GM18519 (cell line): ENCODE measurements at regions not wholly inside any gene's neighbourhood (a gene's known extent, or its start where the extent isn't known, plus 50 kb on each side); places are given as distances from the start of the nearest gene placed in this dataset.

Source experiments
- ATAC-seq: cut with Tn5 transposase; IDR thresholded peaks from one replicate; pipeline ENCODE4 v1.9.1; 2021; ENCODE audit warnings: mild to moderate bottlenecking, moderate library complexity; ENCODE audit not compliant: unreplicated experiment, low FRiP score

DNA sequence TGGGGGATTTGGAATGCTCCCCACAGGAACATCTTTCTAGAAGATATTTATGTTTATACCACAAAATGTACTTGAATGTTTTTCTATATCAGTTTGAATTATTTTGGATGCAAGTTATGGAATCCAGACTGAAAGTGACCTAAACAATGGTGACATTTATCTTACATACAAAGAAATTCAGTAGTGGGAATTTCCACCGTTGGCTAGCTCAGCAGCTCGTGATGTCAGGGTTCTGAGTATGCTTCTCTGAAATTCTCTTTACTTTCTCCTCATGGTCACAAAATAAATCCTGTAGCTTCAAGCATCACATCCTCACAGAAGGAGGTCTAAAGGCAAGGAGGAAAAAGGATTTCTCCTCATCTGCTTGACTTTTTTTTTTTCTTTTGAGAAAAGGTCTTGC is 105.3 kb downstream of the AKAIN1 start:
- ATAC-seq: no peak

DNA sequence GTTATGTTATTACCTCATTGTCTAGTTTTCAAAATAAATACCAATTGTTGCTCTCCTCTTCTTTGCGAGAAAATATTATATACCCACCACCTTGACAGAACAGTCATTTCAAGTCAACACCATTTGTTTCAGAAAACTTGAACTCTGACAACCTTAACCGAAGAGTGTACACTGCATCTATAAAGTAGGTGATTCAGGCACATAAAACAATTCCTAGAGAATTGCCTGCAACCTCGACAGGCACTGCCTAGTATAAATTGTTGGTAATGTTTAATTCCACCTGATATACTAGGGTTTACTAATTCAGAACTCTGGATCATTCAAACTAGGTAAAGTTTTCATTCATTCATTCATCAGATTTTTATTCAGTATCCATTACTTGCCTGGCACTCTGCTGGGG is 121.8 kb downstream of the AKAIN1 start:
- no peak for ATAC-seq

DNA sequence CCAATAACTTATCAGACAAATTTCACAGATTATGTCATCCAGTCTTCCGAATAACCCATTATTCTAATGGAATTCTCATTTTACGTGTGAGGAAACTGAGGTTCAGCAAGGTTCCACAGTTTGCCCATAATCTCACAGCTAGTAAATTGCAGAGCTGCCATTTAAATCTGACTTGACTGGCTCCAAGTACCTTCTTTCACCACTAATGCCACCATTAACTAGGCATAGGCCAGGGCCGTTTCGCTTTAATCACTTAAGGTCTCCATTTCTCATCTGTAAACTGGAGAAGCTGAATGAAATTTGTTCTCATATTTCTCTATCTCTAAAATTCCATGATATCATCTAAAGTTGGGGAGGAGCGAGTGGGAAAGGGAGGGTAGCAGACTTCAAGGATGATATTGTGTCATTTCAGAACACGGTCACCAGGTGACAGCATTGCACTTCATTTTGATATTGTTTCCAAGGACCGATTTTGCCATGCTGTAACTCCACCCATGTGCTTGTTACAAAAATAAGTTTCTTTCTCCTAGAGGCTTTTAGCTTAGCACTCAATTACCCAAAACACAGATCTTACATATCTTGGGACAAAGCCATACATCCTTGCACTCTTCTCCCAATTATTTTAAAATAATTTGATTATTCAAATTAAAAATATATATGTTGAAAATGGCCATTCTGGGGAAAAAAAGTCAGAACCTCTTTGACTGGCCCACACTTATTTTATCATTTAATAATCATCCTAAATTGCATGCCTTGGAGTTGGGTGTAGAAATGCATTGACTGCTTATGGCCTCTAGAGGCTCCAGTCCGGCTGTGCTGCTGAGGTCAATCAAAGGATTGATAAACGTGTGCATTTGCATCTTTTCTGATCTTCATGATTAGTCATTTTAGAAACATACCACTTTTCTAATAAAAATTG is 123.8 kb downstream of the AKAIN1 start:
- ATAC-seq: peak; percentile 65

DNA sequence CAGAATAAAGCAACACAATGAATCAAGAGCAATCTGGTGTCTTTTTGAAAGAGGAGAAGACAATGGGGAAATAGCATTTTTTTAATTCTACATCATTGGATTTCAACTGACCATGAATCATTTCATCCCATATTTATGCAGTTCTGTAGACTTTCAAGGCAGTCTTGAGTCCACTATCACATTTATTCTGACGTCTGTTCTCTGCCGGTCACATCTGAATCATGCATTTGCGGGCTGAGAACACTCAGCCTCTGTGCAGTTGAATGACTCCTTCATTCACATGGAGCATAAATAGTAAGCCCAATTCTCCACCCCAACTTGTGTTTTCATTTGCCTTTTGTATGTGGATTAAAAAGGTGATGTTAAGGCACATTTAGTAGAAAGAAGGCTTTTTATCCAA is 128.2 kb downstream of the AKAIN1 start:
- no peak for ATAC-seq

DNA sequence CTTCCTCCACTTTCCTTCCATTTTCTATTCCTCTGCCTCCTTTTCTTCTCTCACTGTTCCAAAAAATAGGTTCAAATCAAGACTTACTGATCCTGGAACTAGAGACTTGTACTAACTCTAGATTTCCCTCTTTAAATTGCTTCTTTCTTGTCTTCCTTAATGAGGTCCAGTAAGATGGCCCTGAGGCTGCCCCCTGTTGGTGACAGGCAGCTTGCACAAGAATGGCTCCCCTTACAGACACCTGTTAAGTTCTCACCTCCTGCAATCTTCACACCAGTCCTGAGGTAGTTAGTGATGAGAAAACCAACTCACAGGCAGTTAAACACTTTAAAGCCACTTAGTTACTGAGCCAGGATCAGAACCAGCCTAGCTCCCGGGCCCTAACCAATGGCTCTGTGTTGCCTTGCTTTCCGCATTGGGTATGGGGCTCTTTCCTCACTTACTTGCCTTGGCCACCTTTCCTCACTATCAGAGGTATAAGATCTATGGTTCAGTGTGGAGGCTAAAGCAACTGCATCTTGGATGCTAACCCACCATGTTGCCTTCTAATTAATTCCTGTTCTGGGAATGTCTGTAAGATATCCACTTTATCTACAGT is 130.6 kb downstream of the AKAIN1 start:
- ATAC-seq: no peak

DNA sequence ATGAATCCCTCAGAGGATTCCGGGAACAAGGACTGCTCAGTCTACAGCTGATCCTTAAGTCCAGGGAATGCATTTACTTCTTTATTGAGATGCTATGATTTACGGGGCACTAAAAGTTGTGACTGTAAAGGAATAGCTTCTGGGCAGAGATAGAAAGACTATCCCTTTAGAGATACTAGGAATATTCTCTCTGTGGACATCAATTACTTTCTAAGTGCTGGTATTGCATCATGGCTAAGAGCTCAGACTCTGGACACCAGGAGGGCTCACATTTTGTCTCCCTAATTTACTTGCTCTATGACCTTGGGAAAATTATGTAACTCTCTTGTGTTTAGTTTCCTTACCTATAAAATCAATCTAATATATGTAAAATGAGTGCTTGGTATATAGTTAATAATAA is 131.4 kb downstream of the AKAIN1 start:
- no peak for ATAC-seq

DNA sequence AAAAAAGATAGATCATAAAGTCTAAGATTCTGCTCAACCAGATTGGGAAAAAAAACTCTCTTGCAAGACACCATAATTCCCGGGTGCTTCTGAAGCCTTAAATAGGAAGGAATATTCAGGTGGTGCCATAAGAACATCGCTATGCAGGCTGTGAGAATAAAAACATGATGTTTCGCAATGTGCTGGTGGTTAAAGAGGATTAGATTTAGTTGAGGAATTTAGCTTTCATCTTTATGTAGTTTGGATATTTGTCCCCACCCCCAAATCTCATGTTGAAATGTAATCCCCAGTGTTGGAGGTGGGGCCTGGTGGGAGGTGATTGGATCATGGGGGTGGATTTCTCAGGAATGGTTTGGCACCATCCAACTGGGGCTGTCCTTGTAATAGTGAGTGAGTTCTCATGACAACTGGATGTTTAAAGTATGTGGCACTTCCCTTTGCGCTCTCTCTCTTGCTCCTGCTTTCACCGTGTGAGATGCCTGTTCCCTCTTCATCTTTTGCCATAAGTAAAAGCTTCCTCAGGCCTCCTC is 132.2 kb downstream of the AKAIN1 start:
- ATAC-seq: no peak

DNA sequence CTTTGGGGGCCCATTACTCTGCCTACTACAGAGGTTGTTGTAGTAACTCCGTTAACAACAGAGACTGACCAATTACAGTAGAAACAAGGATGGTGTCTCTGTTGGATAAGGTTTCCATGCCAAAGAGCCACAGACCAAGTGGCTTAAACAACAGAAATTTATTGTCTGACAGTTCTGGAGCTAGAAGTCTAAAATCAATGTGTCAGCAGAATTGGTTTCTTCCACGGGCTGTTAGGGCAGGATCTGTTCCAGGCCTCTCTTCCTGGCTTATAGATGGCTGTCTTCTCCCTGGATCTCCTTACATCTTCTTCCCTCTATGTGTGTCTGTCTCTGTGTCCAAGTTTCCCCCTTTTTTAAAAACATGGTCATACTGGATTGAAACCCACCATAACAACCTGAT is 135.3 kb downstream of the AKAIN1 start:
- ATAC-seq: no peak

DNA sequence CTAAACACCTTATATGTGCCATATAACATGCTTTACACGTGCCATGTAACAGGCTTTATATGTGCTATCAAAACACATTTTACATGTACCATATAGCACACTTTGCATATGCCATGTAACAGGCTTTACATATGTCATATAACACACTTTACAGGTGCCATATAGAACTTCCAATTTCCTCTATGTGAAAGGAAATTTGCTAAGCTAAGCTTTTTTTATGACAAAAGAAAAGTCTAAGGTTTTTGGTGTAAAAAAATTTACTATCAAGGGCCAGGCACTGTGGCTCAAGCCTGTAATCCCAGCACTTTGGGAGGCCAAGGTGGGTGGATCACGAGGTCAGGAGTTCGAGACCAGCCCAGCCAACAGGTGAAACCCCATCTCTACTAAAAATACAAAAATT is 136.5 kb downstream of the AKAIN1 start:
- ATAC-seq: no peak

DNA sequence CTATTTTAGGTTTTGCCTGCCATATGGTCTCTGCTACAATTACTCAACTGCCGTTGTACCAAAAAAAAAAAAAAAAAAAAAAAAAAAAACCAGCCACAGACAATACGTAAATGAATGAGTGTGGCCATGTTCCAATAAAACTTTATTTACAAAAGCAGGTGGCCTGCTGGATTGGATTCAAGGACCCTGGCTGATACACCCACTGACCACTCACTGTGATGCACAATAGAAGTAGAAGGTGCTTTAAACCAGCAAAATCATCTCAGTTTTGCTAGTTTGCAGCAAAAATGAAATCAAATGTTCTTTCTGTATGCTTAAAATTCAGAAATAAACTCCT is 137.4 kb downstream of the AKAIN1 start:
- ATAC-seq: no peak

DNA sequence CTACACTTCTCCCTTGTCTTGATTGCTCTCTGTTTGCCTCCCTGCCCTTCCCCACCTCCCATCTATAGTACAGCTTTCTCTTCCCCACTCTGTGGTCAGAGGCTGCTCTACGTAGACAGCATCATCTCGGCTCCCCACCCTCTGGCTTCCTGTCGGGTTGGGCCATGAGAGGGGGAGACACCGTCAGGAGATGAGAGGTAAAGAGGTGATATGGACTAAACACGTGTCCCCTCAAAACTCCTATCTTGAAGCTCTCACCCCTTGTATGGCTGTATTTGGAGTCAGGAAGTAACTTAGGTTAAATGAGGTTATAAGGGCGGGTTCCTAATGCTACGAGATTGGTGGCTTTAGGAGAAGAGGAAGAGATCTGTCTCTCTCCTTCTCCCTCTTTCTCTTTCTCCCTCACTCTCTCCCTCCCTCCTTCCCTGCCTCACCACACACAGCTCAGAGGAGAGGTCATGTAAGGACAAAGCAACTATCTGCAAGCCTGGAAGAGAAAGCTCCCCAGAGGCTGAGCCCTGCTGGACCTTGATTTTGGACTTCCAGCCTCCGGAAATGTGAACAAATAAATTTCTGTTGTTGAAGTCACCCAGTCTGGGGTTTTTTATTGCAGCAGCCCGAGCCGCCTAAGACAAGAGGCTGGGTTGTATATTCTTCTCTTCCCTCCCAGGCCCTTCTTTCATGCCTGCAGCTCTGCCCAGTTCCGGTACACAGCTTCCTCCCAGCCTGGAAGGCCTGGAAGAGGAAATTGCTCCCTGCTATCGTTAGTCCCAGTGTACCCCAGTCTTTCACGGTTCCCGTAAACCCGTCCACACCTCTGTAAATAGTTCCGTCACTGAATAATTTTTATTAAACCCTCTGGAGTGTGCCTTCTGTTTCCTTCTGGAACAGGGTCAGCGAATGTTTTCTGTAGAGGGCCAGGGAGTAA is 138.0 kb downstream of the AKAIN1 start:
- no peak for ATAC-seq

DNA sequence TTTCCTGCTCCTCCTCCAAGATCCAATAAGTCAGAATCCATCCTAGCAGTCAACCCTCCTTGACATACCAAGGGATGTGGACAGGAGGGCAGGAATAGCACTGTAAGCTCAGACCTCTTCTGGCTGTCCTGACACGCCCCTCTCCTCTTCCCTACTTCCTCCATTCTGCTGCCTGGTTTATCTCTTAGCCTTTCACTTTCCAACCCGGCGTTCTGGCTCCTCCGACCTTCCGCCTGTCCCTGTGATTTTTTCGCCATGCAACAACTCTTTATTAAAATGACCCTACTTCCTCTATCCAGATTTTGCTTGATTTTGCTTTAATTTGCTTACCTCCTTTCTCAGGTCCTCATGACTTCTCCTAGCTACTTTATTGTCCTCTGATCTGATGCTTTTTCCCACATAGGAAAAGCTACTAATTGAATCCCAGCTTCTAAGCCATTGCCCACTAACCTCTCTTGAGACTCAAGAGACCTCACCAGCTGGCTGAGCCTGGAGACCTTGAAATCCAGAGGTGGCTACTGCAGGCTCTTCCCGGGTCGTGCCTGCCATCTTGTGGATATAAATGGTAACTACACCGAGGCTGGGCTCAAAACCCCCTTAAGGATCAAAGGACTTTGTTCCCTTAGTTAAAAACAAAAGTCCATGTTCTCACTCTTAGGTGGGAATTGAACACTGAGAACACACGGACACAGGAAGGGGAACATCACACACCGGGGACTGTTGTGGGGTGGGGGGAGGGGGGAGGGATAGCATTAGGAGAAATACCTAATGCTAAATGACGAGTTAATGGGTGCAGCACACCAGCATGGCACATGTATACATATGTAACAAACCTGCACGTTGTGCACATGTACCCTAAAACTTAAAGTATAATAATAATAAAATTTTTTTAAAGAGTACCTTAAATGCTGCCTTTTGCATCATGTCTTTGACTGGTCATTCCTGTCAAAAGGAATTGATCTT is 139.4 kb downstream of the AKAIN1 start:
- peak; percentile 64 for ATAC-seq

DNA sequence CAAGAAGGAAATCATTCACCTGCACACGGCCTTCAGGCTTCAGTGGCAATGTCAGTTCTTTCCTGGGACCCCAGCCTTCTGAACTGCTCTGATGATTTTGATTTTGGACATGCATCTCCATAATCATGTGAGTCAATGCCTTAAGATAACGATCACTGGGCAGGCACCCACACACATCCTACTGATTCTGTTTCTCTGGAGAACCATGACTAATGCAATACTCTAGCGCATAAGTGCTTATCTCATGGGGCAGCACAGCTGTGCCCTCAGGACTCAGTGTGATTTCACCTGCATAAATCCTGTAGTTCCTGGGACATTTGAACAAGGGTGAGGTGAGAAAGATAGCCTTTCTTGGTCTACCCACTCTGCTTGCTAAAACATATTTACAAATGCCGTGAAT is 144.6 kb downstream of the AKAIN1 start:
- ATAC-seq: no peak

DNA sequence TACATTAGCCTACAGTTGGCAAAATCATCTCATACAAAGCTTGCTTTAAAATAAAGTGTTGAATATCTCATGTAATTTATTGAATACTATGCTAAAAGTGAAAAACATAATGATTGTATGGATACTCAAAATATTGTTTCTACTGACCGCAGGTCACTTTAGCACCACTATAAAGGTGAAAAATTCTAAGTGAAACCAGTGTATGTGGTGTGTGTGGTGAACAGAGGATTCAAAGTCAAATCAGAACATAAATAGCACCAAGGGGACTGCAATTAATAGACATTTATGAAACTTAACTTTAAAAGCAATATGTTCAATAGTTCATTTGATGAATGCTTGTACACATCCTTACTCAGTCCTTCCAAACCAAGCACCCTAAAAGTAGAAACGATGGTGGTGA is 145.8 kb downstream of the AKAIN1 start:
- no peak for ATAC-seq

DNA sequence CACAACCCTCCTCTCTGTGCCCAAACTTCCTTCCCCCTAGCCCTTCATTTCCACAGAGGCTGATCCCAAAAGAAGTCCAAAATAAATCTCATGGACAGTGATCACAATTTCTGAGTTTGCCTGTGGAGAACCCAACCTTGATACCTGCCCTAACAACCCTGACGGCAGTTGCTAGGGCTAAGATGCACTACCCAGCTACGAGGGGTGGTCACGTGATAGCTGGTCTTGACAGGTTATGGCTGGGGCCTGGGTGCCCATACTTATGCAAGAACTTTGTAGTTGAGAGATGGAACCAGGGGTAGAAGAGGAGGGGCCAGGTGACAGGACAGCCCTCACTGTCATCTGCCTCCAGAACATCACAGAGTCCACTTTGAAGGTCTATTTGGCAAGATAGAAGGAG is 147.9 kb downstream of the AKAIN1 start:
- ATAC-seq: no peak

DNA sequence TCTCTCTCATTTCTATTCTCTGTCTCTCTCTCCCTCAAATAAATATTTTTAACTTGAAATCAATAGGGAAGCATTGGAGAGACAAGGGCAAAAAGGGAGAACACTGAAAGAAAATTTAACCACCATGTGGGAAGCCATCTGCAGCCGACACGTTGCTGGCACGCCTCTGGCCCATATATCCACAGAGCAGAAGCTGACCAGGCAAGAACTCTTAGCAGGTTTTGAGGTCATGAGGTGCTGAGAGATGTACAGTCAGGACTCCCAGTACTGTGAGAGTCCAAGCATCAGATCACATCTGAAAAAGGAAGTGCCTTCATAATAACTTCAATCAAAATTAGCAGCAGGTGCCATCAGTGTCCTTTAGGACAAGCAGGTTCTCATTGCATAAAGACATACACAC is 156.6 kb downstream of the AKAIN1 start:
- ATAC-seq: no peak

DNA sequence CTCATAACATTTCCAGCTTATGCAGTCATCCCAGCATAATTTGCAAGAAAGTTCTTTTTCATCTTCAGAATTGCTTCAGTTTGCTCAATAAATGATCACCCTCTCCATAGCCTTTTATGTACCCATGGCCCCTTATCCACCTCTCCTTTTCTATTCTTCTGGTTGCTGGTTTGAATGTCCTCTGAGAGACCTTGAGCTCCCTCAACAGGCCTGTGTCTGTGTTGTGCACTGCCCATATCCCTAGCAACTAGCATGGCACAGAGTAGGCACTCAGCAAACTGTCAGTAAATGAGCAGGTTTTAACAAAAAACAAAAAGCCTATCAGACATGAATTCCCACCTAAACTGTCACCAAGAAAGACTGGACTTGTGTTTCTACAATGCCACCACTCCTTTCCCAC is 160.5 kb downstream of the AKAIN1 start:
- no peak for ATAC-seq

DNA sequence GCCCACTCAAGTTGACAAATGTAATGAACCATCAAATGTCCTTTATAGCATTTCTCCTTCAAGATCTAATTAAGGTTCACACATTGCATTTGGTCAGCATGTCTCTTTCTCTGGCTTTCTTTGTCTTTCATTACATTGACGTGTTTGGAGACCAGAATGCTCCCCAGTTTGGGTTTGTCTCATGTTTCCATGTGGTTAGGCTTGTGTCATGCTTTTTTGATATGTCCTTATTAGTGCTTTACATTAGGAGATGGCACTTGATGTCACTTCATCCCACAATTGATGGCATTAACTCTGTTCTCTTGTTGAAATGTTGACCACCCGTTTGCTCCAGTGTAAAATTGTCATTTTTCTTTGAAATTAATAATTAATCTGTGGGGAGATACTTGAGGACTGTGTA is 165.8 kb downstream of the AKAIN1 start:
- no peak for ATAC-seq

DNA sequence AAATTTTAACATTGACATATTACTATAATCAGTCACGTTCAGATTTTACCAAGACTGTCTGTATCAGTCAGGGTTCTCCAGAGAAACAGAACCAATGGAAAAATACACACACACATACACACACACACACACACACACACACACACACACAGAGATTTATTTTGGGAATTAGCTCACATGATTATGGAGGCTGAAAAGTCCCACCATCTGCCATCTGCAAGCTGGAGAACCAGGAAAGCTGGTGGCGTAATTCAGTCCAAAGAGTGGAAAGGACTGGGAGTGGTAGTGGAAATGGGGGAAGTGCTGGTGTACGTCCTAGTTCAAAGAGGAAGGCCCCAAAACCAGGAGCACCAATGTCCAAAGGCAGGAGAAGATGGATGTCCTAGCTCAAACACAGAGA is 166.4 kb downstream of the AKAIN1 start:
- no peak for ATAC-seq

DNA sequence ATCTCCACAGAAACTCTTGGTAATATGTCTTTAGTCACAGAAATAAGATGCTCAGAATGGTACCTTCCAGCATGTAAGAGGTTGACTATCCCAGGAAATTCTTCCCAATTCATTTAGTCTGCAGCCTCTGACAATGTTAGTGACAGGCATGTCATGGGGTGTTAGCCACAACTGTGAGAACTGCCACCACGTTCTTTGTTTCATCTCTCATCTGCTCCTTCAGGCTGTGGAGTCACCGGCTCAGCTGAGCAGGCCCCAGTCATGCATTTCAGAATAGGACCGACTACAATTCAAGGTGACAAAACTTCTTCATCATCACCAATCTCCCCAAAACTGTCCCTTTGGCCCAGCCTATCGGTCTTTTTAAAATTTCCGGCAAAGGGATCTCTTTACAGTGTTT is 167.5 kb downstream of the AKAIN1 start:
- no peak for ATAC-seq
